DND-41 (cell line): ENCODE measurements at regions not wholly inside any gene's neighbourhood (a gene's known extent, or its start where the extent isn't known, plus 50 kb on each side); places are given as distances from the start of the nearest gene placed in this dataset.
A peak's percentile ranks its signal among the peaks of the same experiment; 100 is the strongest.

ENCODE experiments used
- ATAC-seq: fragments of 200-7000 bp; cut with Tn5 transposase; 3 replicates; pipeline ENCODE4 v1.9.1; 2021; ENCODE audit warnings: low read depth; ENCODE audit not compliant: insufficient read depth
- DNase-seq: peaks from one replicate; pipeline ENCODE4 v3.0.0-alpha.2; 2020
- H2AFZ ChIP-seq: 2 replicates; pipeline ENCODE4 v1.6.0; 2012; ENCODE audit warnings: low read depth, low read length
- H3K27ac ChIP-seq: 2 replicates; pipeline ENCODE4 v1.5.1; 2012; ENCODE audit warnings: low read length, inconsistent platforms
- H3K27me3 ChIP-seq: fragments of 200-600 bp; sonication (generic); 2 replicates; pipeline ENCODE4 v1.6.0; 2012; ENCODE audit warnings: low read length, mild to moderate bottlenecking, inconsistent platforms; ENCODE audit not compliant: insufficient read depth, poor library complexity
- H3K36me3 ChIP-seq: 2 replicates; pipeline ENCODE4 v1.5.1; 2012; ENCODE audit warnings: low read length, inconsistent platforms; ENCODE audit not compliant: insufficient read depth
- H3K4me1 ChIP-seq: 2 replicates; pipeline ENCODE4 v1.5.1; 2012; ENCODE audit warnings: mild to moderate bottlenecking, low read length; ENCODE audit not compliant: insufficient read depth
- H3K4me2 ChIP-seq: 2 replicates; pipeline ENCODE4 v1.6.0; 2012; ENCODE audit warnings: mild to moderate bottlenecking, moderate library complexity, low read length, inconsistent platforms; ENCODE audit not compliant: insufficient read depth
- H3K4me3 ChIP-seq, 2 experiments: fragments of 200-600 bp in 1 of 2; shearing (Covaris generic) in 1 of 2; 2 replicates each; pipeline ENCODE4 v1.5.1; 2012 to 2016; ENCODE audit warnings: inconsistent platforms in 2 of 2, low read length in 2 of 2, mild to moderate bottlenecking in 2 of 2, low read depth in 1 of 2, moderate library complexity in 1 of 2
- H3K79me2 ChIP-seq: 2 replicates; pipeline ENCODE4 v1.6.0; 2012; ENCODE audit warnings: low read length, inconsistent platforms; ENCODE audit not compliant: insufficient read depth
- H3K9ac ChIP-seq: 2 replicates; pipeline ENCODE4 v1.6.0; 2012; ENCODE audit warnings: low read depth, mild to moderate bottlenecking, inconsistent platforms, low read length, moderate library complexity
- H3K9me3 ChIP-seq: 2 replicates; pipeline ENCODE4 v1.5.1; 2012; ENCODE audit warnings: low read length, moderate library complexity, mild to moderate bottlenecking, inconsistent platforms; ENCODE audit not compliant: insufficient read depth, severe bottlenecking
- H4K20me1 ChIP-seq: 2 replicates; pipeline ENCODE4 v1.6.0; 2012; ENCODE audit warnings: low read length; ENCODE audit not compliant: insufficient read depth
- EZH2 ChIP-seq: IDR thresholded peaks from 3 replicates; pipeline ENCODE4 v1.6.1; 2012; ENCODE audit warnings: borderline replicate concordance, low read depth, mild to moderate bottlenecking, moderate library complexity, low read length, inconsistent platforms; ENCODE audit not compliant: severe bottlenecking
- TF ChIP-seq, protein P1 (sequence below): IDR thresholded peaks from 2 replicates; pipeline ENCODE4 v1.5.1; 2012; ENCODE audit warnings: borderline replicate concordance, low read length, moderate library complexity, mild to moderate bottlenecking; ENCODE audit not compliant: poor library complexity, severe bottlenecking; ENCODE audit errors: extremely low read depth

GRCh38 chr7:53326634-53327033 is 291.2 kb downstream of the POM121L12 start:
- H3K4me2 ChIP-seq, result no peak overlapping the region
- no peaks in the 10 kb centered on the region for H4K20me1 ChIP-seq
- no peak overlapping the region for H3K4me3 ChIP-seq
- no peak overlapping the region for H3K9ac ChIP-seq
- H3K79me2 ChIP-seq, result no peaks in the 10 kb centered on the region
- H3K27me3 ChIP-seq, result no peaks in the 10 kb centered on the region
- no peak for DNase-seq
- no peak overlapping the region for H2AFZ ChIP-seq
- no peak overlapping the region for H3K27ac ChIP-seq
- TF ChIP-seq, protein P1, sequence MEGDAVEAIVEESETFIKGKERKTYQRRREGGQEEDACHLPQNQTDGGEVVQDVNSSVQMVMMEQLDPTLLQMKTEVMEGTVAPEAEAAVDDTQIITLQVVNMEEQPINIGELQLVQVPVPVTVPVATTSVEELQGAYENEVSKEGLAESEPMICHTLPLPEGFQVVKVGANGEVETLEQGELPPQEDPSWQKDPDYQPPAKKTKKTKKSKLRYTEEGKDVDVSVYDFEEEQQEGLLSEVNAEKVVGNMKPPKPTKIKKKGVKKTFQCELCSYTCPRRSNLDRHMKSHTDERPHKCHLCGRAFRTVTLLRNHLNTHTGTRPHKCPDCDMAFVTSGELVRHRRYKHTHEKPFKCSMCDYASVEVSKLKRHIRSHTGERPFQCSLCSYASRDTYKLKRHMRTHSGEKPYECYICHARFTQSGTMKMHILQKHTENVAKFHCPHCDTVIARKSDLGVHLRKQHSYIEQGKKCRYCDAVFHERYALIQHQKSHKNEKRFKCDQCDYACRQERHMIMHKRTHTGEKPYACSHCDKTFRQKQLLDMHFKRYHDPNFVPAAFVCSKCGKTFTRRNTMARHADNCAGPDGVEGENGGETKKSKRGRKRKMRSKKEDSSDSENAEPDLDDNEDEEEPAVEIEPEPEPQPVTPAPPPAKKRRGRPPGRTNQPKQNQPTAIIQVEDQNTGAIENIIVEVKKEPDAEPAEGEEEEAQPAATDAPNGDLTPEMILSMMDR, result no peak
- TF ChIP-seq EZH2, result no peak
- no peaks in the 10 kb centered on the region for H3K9me3 ChIP-seq
- no peak for ATAC-seq
- H3K36me3 ChIP-seq, result no peaks in the 10 kb centered on the region
- H3K4me1 ChIP-seq, result no peaks in the 10 kb centered on the region

DNA sequence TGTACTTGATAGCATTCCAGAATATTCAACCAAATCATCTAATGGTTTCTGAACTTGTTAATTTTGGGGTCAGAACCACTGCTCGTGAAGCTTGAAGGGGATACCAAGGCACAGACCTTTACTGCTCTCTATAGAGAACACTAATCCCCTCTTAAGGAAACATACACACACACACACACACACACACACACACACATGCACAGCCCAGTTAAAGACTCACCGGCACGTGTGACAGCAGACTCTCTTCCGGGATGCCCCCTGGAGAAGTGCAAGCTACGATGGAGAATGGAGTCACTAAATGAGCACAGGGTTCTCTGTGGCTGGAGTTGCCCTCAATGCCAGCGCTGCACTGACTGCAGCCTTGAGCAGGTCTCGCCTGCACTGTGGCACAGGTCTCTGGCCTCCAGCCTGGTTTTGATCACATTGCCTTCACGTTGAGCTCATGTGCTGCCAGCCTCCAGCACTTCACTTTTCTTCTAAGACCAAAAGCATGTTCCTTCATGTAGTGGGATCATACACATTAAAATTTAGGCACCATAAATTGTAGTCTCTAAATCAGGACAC is 300.8 kb downstream of the POM121L12 start:
- ATAC-seq, result no peak

GRCh38 chr7:53340220-53340619 is 304.8 kb downstream of the POM121L12 start:
- Histone ChIP-seq H3K4me2 (no peak overlapping the region), H3K79me2 (no peaks in the 10 kb centered on the region), H3K9me3 (peaks cover 23% of the 10 kb centered on the region), H3K4me3 (no peak overlapping the region), H3K27me3 (no peaks in the 10 kb centered on the region), H4K20me1 (no peaks in the 10 kb centered on the region), H3K36me3 (no peaks in the 10 kb centered on the region), H3K27ac (no peak overlapping the region), H2AFZ (no peak overlapping the region), H3K4me1 (no peaks in the 10 kb centered on the region), H3K9ac (no peak overlapping the region)
- TF ChIP-seq, protein P1, result no peak
- ATAC-seq (no peak), DNase-seq (no peak)

More for the DNA sequence above, 300.8 kb downstream of the POM121L12 start:
- Histone ChIP-seq H3K4me3 (no peak overlapping the region), H3K4me2 (no peak overlapping the region), H3K9ac (no peak overlapping the region), H3K9me3 (peaks cover 9% of the 10 kb centered on the region), H3K27me3 (no peaks in the 10 kb centered on the region), H2AFZ (no peak overlapping the region), H3K27ac (no peak overlapping the region), H3K36me3 (no peaks in the 10 kb centered on the region), H4K20me1 (no peaks in the 10 kb centered on the region), H3K79me2 (no peaks in the 10 kb centered on the region), H3K4me1 (no peaks in the 10 kb centered on the region)
- DNase-seq, result no peak
- no peak for TF ChIP-seq EZH2
- TF ChIP-seq, protein P1, result no peak

- DNase-seq, result peak; percentile 7
Measured at GRCh38 chr7:53350241-53350640, 314.8 kb downstream of the POM121L12 start.

More at GRCh38 chr7:53350241-53350640, 314.8 kb downstream of the POM121L12 start:
- no peak for ATAC-seq
- H3K4me3 ChIP-seq, result no peak overlapping the region
- TF ChIP-seq, protein P1, result peak; percentile 51
- no peak for TF ChIP-seq EZH2
- no peak overlapping the region for H2AFZ ChIP-seq
- no peak overlapping the region for H3K27ac ChIP-seq
- H3K4me2 ChIP-seq, result no peak overlapping the region
- no peaks in the 10 kb centered on the region for H4K20me1 ChIP-seq
- no peaks in the 10 kb centered on the region for H3K79me2 ChIP-seq
- no peaks in the 10 kb centered on the region for H3K4me1 ChIP-seq
- peaks cover 4% of the 10 kb centered on the region for H3K9me3 ChIP-seq
- H3K9ac ChIP-seq, result no peak overlapping the region
- no peaks in the 10 kb centered on the region for H3K27me3 ChIP-seq
- no peaks in the 10 kb centered on the region for H3K36me3 ChIP-seq
